ENCODE measurements at regions not wholly inside any gene's neighbourhood (a gene's known extent, or its start where the extent isn't known, plus 50 kb on each side); places are given as distances from the start of the nearest gene placed in this dataset.

- DNase-seq, result no peak
These were observed 1536.2 kb downstream of the PLA2G4A start for GRCh38 chr1:188364927-188365449.

- DNase-seq, result no peak
These were observed 1537.1 kb downstream of the PLA2G4A start for GRCh38 chr1:188365874-188366273.

- DNase-seq, result no peak
These were observed 1538.9 kb downstream of the PLA2G4A start for GRCh38 chr1:188367661-188368060.

DNA sequence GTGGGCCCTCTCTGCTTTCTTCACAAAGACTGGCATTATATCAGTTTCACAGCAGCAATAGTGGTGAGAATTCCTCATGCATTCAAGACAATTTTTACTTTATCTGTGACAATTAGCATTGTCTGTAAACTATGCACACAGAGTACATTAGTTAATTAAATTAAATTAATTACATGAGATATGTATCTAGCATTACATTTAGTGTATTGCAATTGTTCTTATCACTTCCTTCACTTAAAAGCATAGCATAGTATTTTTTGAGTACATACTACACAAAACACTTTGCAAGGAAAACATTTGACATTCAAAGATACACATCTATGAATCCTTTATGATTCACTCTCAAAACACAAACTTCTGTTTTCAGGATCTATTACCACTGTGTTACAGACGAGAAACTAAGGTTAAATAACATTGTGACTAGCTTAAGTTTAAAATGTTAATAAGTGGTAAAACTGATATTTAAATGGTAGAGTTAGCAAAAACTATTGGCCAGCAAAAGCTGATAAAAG is 1542.6 kb downstream of the PLA2G4A start:
- DNase-seq, result no peak

- no peak for DNase-seq
These were observed 1544.1 kb downstream of the PLA2G4A start for GRCh38 chr1:188372821-188373220.

DNA sequence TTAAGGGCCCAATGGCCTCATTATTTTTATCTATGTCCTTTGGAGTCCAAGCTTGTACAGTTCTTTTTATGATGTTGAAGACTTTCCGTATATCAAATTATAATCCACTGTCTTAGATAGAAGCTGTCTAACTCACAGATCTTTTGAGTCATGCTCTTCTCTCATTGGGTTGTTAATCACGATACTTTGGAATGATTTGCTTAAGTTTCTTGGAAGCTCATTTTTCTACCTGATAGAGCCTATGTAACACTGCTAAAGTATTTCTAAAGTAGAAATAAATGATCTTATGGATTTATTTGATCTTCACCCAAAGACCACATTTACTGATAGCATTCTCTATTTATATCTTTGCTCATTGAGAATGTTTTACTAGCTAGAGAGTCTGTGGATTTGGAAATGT is 1554.1 kb downstream of the PLA2G4A start:
- no peak for DNase-seq

DNA sequence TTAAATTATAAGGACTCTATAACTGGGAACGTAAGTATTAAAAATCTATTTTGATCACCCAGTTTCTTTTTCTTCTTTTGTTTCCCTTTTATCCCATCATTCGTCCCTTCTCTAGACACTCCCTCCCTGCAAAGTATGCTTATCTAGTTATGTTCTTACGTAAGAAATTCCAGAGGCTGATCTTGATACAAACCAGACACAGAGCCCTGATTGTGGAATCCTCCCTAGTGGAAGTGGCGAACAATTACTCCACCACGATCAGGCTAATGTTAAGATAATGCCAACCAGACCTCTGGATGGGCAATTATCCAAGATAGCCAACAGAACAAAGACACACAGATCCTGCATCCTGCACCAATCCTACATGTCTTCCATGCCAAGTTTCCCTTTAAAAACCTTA is 1557.4 kb downstream of the PLA2G4A start:
- no peak for DNase-seq

DNA sequence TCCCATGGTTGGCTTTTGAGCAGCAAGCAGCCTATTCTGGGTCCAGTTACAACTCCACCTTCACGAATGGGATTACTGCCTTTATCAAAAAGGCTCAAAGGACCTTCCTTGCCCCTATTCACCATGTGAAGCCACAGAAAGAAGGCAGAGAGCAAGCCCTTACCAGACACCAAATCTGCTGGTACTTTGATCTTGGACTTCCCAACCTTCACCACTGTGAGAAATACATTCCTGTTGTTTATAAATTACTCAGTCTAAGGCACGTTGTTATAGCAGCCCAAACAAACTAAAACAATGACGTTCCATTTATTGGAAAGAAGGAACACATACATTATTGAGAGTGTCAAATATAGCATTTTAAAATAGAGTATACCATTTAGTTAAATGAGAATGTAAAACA is 1557.9 kb downstream of the PLA2G4A start:
- no peak for DNase-seq

DNA sequence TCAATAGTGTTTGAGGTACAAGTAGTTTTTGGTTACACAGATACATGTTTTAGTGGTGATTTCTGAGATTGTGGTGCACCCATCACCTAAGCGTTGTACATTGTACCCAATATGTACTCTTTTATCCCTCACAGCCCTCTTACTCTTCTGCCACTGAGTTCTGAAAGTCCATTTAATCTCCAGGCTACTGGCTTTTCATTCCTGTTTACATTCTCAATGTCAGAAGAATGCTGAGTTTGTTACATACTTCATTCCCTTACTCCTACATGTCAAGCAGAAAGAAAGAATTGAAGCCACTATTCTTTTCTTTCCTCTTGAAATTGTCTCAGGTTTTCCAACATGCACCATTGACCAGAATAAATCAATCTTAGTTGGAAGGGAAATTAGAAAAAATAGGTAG is 1565.9 kb downstream of the PLA2G4A start:
- DNase-seq, result no peak

GRCh38 chr1:188397521-188397920 is 1568.8 kb downstream of the PLA2G4A start:
- no peak for DNase-seq

DNA sequence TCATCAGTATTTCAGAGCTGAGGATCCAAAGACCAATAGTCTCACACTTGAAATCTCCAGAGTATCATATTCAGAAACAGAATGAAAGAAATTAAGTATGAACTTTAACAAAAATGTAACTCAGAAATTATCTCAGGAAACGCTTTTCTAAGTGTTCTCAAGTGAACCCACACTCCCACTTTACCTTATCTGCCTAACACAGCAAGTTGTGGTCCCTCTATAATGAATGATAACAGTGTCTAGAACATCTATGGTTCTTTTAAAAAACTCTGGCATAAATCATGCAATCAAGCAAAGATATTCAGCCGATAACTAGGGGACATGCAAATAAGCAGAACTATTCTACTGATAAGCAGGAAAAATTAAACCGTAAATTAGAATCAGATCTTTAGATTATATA is 1574.2 kb downstream of the PLA2G4A start:
- no peak for DNase-seq

DNA sequence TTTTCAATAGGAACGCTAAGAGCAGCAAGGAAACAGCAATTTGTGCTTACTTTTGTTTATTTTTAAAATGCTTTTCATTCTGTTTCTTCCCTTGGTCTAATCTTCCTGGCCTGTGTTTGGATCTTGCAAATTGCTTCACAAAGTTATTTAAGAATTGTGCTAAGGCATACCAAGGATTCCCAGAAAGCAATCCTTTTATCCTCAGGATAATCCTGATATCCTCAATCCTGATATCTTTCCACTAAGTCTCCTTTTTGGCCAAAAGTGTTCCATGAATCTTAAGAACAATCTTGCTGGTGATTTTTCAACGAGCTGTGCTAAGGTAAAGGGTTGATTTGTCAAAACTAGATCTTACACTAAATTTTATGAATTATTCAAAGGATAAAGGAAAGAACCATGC is 1577.9 kb downstream of the PLA2G4A start:
- no peak for DNase-seq

DNA sequence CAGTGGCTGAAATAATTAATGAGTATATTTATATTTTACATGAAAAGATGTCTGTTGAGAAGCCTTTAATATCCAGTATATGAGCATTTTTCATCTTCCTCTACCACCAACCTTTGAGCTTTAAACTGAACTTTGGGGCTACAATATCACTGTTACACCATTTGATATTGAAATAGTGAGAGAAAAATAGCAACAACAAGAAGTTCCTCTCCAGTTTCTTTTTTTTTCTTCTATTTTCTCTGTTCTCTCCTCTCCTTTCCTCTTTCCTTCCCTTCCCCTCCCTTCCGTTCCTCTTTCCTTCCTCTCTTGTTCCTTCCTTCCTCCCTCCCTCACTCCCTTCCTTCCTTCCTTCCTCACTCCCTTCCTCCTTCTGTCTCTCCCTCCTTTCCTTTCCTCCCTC is 1591.4 kb downstream of the PLA2G4A start:
- no peak for DNase-seq

DNA sequence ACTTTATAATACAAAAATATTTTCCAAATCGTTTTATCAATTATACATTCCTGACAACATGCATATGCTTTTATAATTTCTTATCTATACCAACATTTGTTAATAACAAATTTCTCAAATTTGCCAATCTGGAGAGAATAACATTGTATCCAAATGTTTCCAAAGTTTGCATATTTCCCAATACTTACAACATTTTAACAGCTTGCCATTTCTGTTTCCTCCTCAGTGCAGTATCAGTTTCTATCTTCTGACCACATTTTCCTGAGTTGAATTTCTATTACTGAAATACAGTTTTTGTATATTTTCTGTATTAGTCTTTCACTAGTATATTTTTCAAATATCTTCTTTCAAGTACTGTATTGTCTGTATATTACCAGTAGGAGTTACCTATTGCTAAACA is 1594.3 kb downstream of the PLA2G4A start:
- DNase-seq, result no peak

DNA sequence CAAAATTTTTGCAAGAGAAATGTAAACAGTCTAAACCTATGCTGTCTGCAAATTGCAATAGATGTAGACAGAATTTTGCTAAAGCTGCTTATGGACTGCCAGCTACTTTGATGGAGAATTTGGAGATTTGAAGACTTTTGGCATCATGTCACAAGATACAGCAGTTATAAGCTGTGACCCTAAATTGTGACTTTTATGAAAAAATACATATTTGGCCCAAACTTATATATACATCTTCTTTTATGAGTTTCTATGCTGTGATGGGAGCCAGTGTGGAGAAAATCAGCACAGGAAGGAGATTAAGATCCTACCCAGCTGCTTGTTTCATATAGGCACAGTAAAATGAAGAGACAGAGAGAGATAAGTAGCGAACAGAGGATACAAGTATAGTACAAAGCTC is 1595.4 kb downstream of the PLA2G4A start:
- no peak for DNase-seq

DNA sequence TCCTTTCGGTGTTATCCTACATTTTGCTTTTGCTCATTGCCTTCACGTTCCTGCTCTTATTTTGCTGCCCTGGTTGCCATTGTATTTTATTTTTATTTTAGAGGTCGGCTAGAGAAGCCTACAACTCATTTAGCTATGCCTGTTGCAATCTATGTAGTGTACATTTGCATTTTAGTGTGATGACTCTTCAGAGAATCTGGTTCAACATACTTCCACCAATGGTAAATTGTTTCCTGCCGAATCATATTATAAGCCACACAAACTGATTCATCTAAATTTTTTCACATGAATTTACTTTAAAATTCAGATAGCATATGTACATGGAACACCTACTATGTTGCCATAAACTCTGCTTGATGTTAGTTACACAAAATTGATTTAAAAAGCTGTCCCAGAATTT is 1596.9 kb downstream of the PLA2G4A start:
- DNase-seq, result no peak

GRCh38 chr1:188426561-188426960 is 1597.8 kb downstream of the PLA2G4A start:
- no peak for DNase-seq

GRCh38 chr1:188427642-188428041 is 1598.9 kb downstream of the PLA2G4A start:
- no peak for DNase-seq

DNA sequence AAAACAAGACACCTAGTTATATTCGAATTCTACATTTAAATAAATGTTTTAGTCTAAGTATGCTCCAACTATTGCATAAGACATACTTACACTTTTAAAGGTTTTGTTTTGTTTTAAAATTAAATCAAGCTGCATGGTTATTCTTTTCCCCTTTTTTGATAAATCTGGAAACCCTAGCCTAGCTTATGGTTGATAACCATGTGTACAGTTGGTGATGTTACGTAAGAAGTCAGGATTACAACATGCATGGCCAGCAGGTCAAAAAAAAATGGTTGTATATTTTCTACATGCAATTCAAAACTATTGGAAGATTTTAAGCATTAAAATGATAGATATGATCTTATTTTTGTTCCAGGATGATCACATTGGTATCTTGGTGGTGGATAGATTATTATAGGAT is 1600.6 kb downstream of the PLA2G4A start:
- no peak for DNase-seq

DNA sequence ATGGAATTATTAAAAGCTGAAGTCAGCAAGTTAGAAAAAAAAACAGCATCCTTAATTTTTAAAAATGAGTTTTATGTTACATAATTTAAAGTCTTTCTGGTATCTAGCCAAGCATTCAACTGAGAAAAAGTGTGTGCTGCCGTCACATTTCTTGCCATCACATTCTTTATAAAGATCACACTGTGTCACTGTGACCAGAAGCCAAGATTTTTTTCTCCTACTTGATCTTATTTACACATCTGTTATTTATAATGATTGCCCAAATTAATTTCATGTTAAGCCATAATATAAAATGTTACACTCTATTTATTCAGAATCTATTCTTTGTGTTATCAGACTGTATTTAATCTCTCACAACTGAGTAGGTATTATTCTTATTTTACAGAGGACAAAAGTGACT is 1603.7 kb downstream of the PLA2G4A start:
- no peak for DNase-seq

GRCh38 chr1:188433425-188433824 is 1604.7 kb downstream of the PLA2G4A start:
- DNase-seq, result no peak

- no peak for DNase-seq
These were observed 1615.8 kb downstream of the PLA2G4A start for GRCh38 chr1:188444526-188444925.

DNA sequence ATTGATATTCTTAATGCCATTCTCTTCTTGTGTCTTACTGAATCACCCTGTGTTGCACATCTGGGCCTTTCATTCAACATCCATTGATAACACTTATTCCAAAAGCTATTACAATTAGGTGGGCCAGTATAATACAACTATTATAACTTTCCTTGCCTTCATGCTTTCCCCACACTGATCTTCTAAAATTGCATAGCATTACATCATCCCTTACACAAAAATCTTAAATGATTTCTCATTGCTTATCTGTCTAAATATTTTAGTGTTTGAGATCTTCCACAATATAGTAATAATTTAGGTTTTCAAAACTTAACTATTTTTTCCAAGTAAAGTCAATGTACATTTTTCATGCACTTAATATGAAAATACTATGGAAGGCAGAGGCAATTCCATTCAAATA is 1634.1 kb downstream of the PLA2G4A start:
- no peak for DNase-seq

DNA sequence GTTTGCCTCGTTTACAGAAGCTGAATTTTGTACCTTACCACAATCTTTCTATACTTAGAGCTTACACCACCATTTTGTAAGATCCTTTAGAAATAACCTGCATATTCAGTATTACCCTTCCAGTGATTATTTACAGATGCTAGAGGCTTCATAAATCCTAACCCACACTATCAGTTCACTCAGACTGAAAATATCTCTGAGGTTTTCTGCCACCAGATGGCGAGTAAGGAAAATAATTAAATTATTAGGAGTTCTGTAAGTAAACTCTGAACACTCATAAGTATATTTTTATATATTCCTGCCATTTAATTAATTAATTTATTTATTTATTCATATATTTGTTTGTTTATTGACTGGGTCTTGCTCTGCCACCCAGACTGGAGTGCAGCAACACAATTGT is 1635.2 kb downstream of the PLA2G4A start:
- DNase-seq, result no peak

DNA sequence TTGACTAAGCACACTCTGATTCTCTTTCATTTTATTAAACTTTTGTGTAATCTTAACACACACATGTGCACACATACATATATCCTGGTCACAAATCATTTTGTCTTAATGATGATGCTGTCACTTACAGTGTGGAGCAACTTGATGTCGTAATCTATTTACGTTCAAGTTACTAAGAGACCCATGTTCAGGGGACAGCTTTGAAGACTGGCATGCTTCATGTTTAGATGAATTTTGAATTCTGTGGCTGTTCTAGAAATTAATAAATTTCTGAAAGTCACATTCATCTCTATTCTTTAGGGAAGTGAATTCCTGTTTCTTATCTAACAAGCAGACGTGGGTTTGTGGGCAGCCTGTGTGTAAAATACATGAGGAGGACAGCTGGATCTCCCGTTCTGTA is 1637.8 kb downstream of the PLA2G4A start:
- no peak for DNase-seq

GRCh38 chr1:188476606-188477005 is 1647.9 kb downstream of the PLA2G4A start:
- no peak for DNase-seq
